ENCODE measurements at regions not wholly inside any gene's neighbourhood (a gene's known extent, or its start where the extent isn't known, plus 50 kb on each side); places are given as distances from the start of the nearest gene placed in this dataset.

- H3K4me1 Mint-ChIP-seq: no peaks in the 10 kb centered on the region
- no peak overlapping the region for H3K4me3 Mint-ChIP-seq
- peaks cover 13% of the 10 kb centered on the region for H3K27me3 Mint-ChIP-seq
- CTCF ChIA-PET: interaction anchor here (0.8 kb wide), 1 partner anchor 11 kb away, joined by 3 read pairs; no protein-coding TSS in a partner anchor
- no peaks in the 10 kb centered on the region for H3K36me3 Mint-ChIP-seq
- H3K9me3 Mint-ChIP-seq: no peaks in the 10 kb centered on the region
- DNase-seq: no peak
- H3K27ac Mint-ChIP-seq: no peak overlapping the region
Observed at GRCh38 chr7:26489391-26489790, 197.7 kb downstream of the SNX10 start.

- no peak for DNase-seq
- Mint-ChIP-seq H3K36me3 (no peaks in the 10 kb centered on the region), H3K9me3 (no peaks in the 10 kb centered on the region), H3K27me3 (peaks cover 13% of the 10 kb centered on the region), H3K4me3 (no peak overlapping the region), H3K27ac (no peak overlapping the region), H3K4me1 (no peaks in the 10 kb centered on the region)
- CTCF ChIA-PET: no interaction called here
Observed at GRCh38 chr7:26489906-26490639, 198.4 kb downstream of the SNX10 start.

- no peaks in the 10 kb centered on the region for H3K4me1 Mint-ChIP-seq
- H3K4me3 Mint-ChIP-seq: no peak overlapping the region
- H3K27ac Mint-ChIP-seq: no peak overlapping the region
- no peaks in the 10 kb centered on the region for H3K36me3 Mint-ChIP-seq
- H3K9me3 Mint-ChIP-seq: no peaks in the 10 kb centered on the region
- peaks cover 13% of the 10 kb centered on the region for H3K27me3 Mint-ChIP-seq
- CTCF ChIA-PET: interaction anchor here (0.8 kb wide), 1 partner anchor 9 kb away, joined by 3 read pairs; no protein-coding TSS in a partner anchor
- no peak for DNase-seq
Observed at GRCh38 chr7:26490640-26491624, 199.3 kb downstream of the SNX10 start.

GRCh38 chr7:26492816-26493215 lies 201.2 kb downstream of the SNX10 start:
- no peaks in the 10 kb centered on the region for H3K4me1 Mint-ChIP-seq
- no peak for DNase-seq
- no peak overlapping the region for H3K27ac Mint-ChIP-seq
- H3K9me3 Mint-ChIP-seq: no peaks in the 10 kb centered on the region
- H3K36me3 Mint-ChIP-seq: no peaks in the 10 kb centered on the region
- peaks cover 9% of the 10 kb centered on the region for H3K27me3 Mint-ChIP-seq
- H3K4me3 Mint-ChIP-seq: no peak overlapping the region
- CTCF ChIA-PET: no interaction called here

DNA sequence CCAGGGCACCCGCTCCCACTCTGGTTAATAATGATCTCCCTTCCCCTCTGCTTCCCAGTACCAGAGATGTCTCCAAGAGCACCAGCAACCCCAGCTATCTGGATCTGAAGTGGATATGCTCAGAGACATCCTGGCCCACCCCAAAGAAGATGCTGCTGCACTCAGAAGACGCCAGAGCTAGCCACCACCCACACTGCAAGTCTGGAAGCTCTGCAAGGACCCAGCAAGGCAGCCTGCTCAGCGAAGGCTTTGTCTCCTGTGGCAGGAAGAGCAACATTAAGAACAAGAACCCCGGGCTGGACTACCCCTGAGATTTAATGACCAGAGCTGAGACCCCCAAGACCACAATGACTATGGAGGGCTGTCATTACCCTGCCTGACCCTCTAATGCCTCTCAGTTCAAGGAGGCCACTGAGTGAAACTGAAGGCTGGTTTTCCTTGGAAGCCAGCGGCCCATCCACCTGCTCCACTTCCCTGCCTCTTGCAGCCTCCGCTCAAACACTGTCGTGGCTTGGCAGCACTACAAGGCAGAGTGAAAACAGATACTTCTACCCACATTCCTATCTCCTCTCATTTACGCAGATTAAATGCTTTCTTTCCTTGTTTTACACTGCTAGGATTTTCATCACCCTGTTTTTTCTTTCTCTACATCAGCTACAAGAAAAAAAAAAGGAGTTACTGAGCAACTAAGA lies 202.2 kb downstream of the SNX10 start:
- Mint-ChIP-seq H3K36me3 (no peaks in the 10 kb centered on the region), H3K27me3 (peaks cover 13% of the 10 kb centered on the region), H3K4me3 (no peak overlapping the region), H3K27ac (no peak overlapping the region), H3K4me1 (no peaks in the 10 kb centered on the region), H3K9me3 (no peaks in the 10 kb centered on the region)
- CTCF ChIA-PET: no interaction called here
- DNase-seq: no peak

DNA sequence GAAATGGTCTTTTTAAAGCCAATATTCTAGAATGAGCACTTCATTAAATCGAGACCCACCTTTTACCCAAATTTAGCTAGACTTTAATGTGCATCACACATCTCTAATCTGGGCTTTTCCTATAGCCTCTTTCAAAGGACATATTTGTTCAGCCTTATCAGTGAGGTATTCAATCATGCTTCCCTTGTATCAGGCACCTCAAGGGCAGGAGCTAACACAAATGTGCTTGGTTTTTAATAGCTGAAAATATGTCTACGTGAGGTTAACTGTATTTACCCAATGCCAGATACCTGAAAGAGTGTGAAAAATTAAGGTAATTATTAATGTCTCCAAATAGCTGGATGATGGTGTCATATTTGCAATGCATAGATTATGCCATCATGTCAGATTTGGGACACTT lies 203.9 kb downstream of the SNX10 start:
- Mint-ChIP-seq H3K4me1 (no peaks in the 10 kb centered on the region), H3K36me3 (no peaks in the 10 kb centered on the region), H3K4me3 (no peak overlapping the region), H3K9me3 (no peaks in the 10 kb centered on the region), H3K27ac (no peak overlapping the region), H3K27me3 (peaks cover 13% of the 10 kb centered on the region)
- DNase-seq: no peak
- CTCF ChIA-PET: no interaction called here

DNA sequence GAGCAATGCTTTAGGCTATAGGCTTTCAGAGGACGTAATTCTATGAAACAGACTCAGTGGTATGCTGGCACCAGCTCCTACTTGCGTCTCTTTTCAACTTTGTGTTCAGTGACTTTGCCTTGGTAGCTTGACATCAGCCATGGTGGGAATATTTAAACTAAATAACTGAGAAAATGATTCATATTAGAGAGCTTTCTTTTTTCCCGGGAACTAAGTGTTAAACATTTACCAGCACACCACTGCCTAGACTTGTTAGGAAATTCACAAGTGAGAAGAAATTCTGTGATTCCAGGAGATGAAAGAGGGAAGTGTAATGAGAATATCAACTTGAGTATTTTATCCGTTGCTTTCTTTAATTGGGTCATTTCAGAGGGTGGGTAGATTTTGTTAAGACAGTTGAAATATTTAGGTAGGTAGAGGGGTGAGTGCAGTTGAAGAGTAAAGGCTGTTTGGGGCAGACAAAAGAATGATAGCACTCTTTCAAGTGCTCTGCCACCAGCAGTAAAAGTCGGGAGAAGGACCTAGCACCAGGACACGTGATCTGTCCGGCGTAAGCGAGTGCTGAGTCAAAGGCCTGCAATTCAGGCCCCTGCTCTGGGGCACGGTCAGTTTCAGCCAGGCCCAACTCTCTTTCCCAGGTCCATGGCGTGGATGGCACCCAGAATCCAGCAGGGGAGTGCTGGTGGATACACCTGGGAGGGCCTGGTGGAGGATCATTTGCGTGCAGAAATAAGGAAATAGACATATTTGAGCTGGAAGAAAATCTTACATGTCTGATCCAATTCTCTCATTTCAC lies 206.3 kb downstream of the SNX10 start:
- peaks cover 12% of the 10 kb centered on the region for H3K27me3 Mint-ChIP-seq
- no peak overlapping the region for H3K4me3 Mint-ChIP-seq
- DNase-seq: no peak
- no peaks in the 10 kb centered on the region for H3K4me1 Mint-ChIP-seq
- H3K9me3 Mint-ChIP-seq: no peaks in the 10 kb centered on the region
- H3K36me3 Mint-ChIP-seq: no peaks in the 10 kb centered on the region
- CTCF ChIA-PET: interaction anchor here (0.8 kb wide), 1 partner anchor 128 kb away, joined by 3 read pairs; no protein-coding TSS in a partner anchor
- no peak overlapping the region for H3K27ac Mint-ChIP-seq

GRCh38 chr7:26499315-26499897 lies 207.7 kb downstream of the SNX10 start:
- no peaks in the 10 kb centered on the region for H3K9me3 Mint-ChIP-seq
- H3K27ac Mint-ChIP-seq: no peak overlapping the region
- H3K4me3 Mint-ChIP-seq: no peak overlapping the region
- no peaks in the 10 kb centered on the region for H3K36me3 Mint-ChIP-seq
- no peak for DNase-seq
- H3K4me1 Mint-ChIP-seq: no peaks in the 10 kb centered on the region
- H3K27me3 Mint-ChIP-seq: peaks cover 11% of the 10 kb centered on the region
- CTCF ChIA-PET: interaction anchor here (0.8 kb wide), 1 partner anchor 130 kb away, joined by 3 read pairs; no protein-coding TSS in a partner anchor

DNA sequence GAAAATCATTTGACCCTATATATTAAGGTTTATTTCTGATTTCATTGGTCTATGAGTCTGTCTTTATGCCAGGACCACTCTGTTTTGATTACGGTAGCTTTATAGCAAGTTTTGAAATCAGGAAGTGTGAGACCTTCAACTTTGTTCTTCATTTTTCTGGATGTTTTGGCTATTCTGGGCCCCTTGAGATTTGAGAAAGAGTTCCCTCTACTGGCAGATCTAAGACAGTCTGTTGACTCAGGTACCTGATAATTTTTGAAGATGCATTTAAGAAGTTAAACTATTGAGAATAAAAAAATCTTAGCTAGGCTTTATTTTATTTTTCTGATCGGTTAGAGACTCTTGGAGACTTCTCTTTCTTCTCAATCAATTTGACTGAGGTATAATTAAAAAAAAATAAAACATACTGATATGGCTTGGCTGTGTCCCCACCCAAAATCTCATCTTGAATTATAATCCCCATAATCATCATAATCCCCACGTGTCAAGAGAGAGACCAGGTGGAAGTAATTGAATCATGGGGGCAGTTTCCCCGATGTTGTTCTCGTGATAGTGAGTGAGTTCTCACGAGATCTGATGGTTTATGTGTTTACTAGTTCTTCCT lies 209.2 kb downstream of the SNX10 start:
- Mint-ChIP-seq H3K27me3 (peaks cover 11% of the 10 kb centered on the region), H3K27ac (no peak overlapping the region), H3K36me3 (no peaks in the 10 kb centered on the region), H3K4me3 (no peak overlapping the region), H3K4me1 (no peaks in the 10 kb centered on the region), H3K9me3 (no peaks in the 10 kb centered on the region)
- CTCF ChIA-PET: interaction anchor here (0.6 to 1.2 kb wide), 9 partner anchors 10 to 542 kb away, joined by 3 to 4 read pairs (median 3); no protein-coding TSS in a partner anchor
- no peak for DNase-seq

DNA sequence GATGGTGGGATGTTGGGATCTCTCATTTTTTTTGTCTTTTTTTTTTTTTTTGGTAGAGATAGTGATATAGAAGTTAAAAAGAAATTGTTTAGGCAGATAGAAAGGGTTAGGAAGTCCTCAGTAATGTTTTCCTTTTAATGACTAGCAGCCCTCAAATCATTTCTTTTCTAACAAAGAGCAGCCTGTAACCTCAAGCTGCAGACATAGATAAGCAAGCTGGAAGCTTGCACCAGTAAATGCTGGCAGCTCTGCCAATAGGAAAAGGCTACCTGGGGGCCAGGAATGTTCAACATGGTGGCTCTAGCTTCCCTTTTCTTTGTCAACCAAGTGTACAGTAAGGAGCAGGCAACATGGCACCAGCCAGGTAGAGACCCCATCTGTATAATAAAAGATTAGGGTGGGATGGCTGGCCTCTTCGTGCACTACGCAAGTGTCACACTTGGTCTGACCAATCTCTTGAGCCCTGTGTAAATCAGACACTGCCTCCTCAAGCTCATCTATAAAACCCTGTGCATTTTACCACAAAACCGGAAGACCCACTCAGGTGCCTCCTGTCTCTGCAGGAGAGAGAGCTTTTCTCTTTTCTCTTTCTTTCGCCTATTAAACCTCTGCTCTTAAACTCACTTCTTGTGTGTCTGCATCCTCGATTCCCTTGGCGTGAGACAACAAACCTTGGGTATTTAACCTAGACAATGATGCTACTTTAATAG lies 212.9 kb downstream of the SNX10 start:
- no peak overlapping the region for H3K27ac Mint-ChIP-seq
- H3K36me3 Mint-ChIP-seq: no peaks in the 10 kb centered on the region
- H3K4me1 Mint-ChIP-seq: no peaks in the 10 kb centered on the region
- DNase-seq: no peak
- CTCF ChIA-PET: interaction anchor here (0.9 kb wide), 1 partner anchor 127 kb away, joined by 3 read pairs; no protein-coding TSS in a partner anchor
- no peak overlapping the region for H3K4me3 Mint-ChIP-seq
- H3K27me3 Mint-ChIP-seq: peaks cover 12% of the 10 kb centered on the region
- H3K9me3 Mint-ChIP-seq: no peaks in the 10 kb centered on the region

DNA sequence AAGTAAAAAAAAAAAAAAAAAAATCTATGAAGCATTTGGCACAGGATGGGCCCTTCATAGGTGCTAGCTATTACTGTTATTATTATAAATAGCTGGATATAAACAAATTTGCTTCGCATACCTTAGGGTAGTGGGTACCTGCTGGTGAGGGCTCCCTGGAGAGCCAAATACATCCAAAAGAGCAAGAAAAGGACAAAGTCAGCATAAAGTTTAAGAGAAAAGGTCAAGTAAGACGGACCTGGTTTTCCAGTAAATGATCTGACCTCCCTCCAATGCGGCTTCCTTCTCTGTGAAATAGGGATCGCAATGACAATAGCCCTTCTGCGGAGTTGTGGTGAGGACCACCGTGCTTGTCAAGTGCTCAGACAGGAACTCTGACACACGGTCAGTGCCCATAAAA lies 214.5 kb downstream of the SNX10 start:
- no peak overlapping the region for H3K27ac Mint-ChIP-seq
- peaks cover 12% of the 10 kb centered on the region for H3K27me3 Mint-ChIP-seq
- DNase-seq: no peak
- H3K9me3 Mint-ChIP-seq: no peaks in the 10 kb centered on the region
- CTCF ChIA-PET: no interaction called here
- H3K36me3 Mint-ChIP-seq: no peaks in the 10 kb centered on the region
- no peaks in the 10 kb centered on the region for H3K4me1 Mint-ChIP-seq
- H3K4me3 Mint-ChIP-seq: no peak overlapping the region

- peaks cover 17% of the 10 kb centered on the region for H3K27me3 Mint-ChIP-seq
- CTCF ChIA-PET: no interaction called here
- no peak for DNase-seq
Observed at GRCh38 chr7:26507108-26507987, 215.7 kb downstream of the SNX10 start.

More at GRCh38 chr7:26507108-26507987, 215.7 kb downstream of the SNX10 start:
- H3K36me3 Mint-ChIP-seq: no peaks in the 10 kb centered on the region
- no peak overlapping the region for H3K4me3 Mint-ChIP-seq
- H3K27ac Mint-ChIP-seq: no peak overlapping the region
- H3K4me1 Mint-ChIP-seq: no peaks in the 10 kb centered on the region
- H3K9me3 Mint-ChIP-seq: no peaks in the 10 kb centered on the region

Measured in activated naive CD4-positive, alpha-beta T cell treated with anti-CD3 and anti-CD28 coated beads, Interleukin-2, amount 10 ng/mL, durations not matched to agents 7 days and 5 days (primary cell).